ENCODE measurements at regions not wholly inside any gene's neighbourhood (a gene's known extent, or its start where the extent isn't known, plus 50 kb on each side); places are given as distances from the start of the nearest gene placed in this dataset.

DNA sequence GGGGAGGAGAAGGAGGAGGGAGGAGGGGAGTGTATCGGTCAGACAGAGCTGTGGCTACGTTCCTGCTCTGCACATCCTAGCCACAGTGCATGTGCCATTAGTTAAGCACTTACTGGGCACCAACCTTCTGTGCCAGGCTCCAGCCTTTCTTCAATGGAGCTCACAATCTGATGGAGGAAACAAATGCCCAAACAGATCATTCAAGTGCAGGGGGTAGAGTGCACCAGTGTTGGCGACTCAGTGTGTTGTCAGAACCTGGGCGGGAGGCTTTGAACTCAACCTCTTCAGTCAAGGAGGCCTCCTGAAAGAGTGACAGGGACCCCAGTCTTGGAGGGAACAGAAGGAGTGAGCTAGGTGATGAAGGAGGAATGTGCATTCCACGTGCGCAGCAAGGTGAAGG lies 51.9 kb upstream of the SHB start:
- TF ChIP-seq EZH2phosphoT487 (IDR thresholded peaks at IDR 0.05; ENCODE audit: borderline replicate concordance, low read length): no peak
- no peak overlapping the region for H3K27ac ChIP-seq (ENCODE audit: low read depth, low read length)
- no peaks in the 10 kb centered on the region for H3K27me3 ChIP-seq (ENCODE audit: control insufficient read depth, low read length)
- H3K4me1 ChIP-seq (ENCODE audit: control insufficient read depth, low read length): no peaks in the 10 kb centered on the region
- H3K79me2 ChIP-seq (ENCODE audit: control insufficient read depth, low read length): no peaks in the 10 kb centered on the region
- H3K36me3 ChIP-seq (ENCODE audit: control insufficient read depth, low read length): no peaks in the 10 kb centered on the region
- H3K4me2 ChIP-seq (ENCODE audit: low read length): no peak overlapping the region
- H3K9me3 ChIP-seq (ENCODE audit: control insufficient read depth, insufficient read depth, low read length): no peaks in the 10 kb centered on the region
- H3K9me2 ChIP-seq (replicated peaks; ENCODE audit: control insufficient read depth, low read length): no peaks in the 10 kb centered on the region
- no peaks in the 10 kb centered on the region for H4K20me1 ChIP-seq (ENCODE audit: control insufficient read depth, insufficient read depth, low read depth, low read length)
- H3K4me3 ChIP-seq (ENCODE audit: low read length): no peak overlapping the region
- no peaks in the 10 kb centered on the region for H3F3A ChIP-seq (ENCODE audit: control insufficient read depth, insufficient read depth)

- Histone ChIP-seq H3K27me3 (ENCODE audit: control insufficient read depth, low read length) (no peaks in the 10 kb centered on the region), H3K27ac (ENCODE audit: low read depth, low read length) (no peak overlapping the region), H3F3A (ENCODE audit: control insufficient read depth, insufficient read depth) (no peaks in the 10 kb centered on the region), H3K4me3 (ENCODE audit: low read length) (no peak overlapping the region), H3K9me2 (replicated peaks; ENCODE audit: control insufficient read depth, low read length) (no peaks in the 10 kb centered on the region), H3K9me3 (ENCODE audit: control insufficient read depth, insufficient read depth, low read length) (no peaks in the 10 kb centered on the region), H3K4me1 (ENCODE audit: control insufficient read depth, low read length) (no peaks in the 10 kb centered on the region), H3K4me2 (ENCODE audit: low read length) (no peak overlapping the region), H3K79me2 (ENCODE audit: control insufficient read depth, low read length) (no peaks in the 10 kb centered on the region), H3K36me3 (ENCODE audit: control insufficient read depth, low read length) (no peaks in the 10 kb centered on the region), H4K20me1 (ENCODE audit: control insufficient read depth, insufficient read depth, low read depth, low read length) (no peaks in the 10 kb centered on the region)
- TF ChIP-seq CTCF (IDR thresholded peaks at IDR 0.05; ENCODE audit: low read depth, low read length, poor library complexity, severe bottlenecking) (no peak), EZH2phosphoT487 (IDR thresholded peaks at IDR 0.05; ENCODE audit: borderline replicate concordance, low read length) (no peak)
These were observed 50.7 kb upstream of the SHB start for GRCh38 chr9:38119560-38120236.

- Histone ChIP-seq H3K4me3 (ENCODE audit: low read length) (no peak overlapping the region), H3K27ac (ENCODE audit: low read depth, low read length) (no peak overlapping the region), H3K27me3 (ENCODE audit: control insufficient read depth, low read length) (no peaks in the 10 kb centered on the region), H3K36me3 (ENCODE audit: control insufficient read depth, low read length) (no peaks in the 10 kb centered on the region), H3K4me1 (ENCODE audit: control insufficient read depth, low read length) (no peaks in the 10 kb centered on the region), H3K79me2 (ENCODE audit: control insufficient read depth, low read length) (no peaks in the 10 kb centered on the region), H3K9me2 (replicated peaks; ENCODE audit: control insufficient read depth, low read length) (no peaks in the 10 kb centered on the region), H3K4me2 (ENCODE audit: low read length) (no peak overlapping the region), H3K9me3 (ENCODE audit: control insufficient read depth, insufficient read depth, low read length) (no peaks in the 10 kb centered on the region), H3F3A (ENCODE audit: control insufficient read depth, insufficient read depth) (no peaks in the 10 kb centered on the region), H4K20me1 (ENCODE audit: control insufficient read depth, insufficient read depth, low read depth, low read length) (no peaks in the 10 kb centered on the region)
- TF ChIP-seq CTCF (IDR thresholded peaks at IDR 0.05; ENCODE audit: low read depth, low read length, poor library complexity, severe bottlenecking) (no peak), EZH2phosphoT487 (IDR thresholded peaks at IDR 0.05; ENCODE audit: borderline replicate concordance, low read length) (no peak)
These were observed 49.9 kb upstream of the SHB start for GRCh38 chr9:38118862-38119438.
